Right atrium auricular region (tissue), 2 donors: ENCODE measurements at regions not wholly inside any gene's neighbourhood (a gene's known extent, or its start where the extent isn't known, plus 50 kb on each side); places are given as distances from the start of the nearest gene placed in this dataset.
"Not testable (repeated sequence)": the region's sequence is repeated elsewhere in the genome, so short reads cannot be mapped to it uniquely, and the experiment has no call there.

Source experiments
- DNase-seq: peaks from one replicate; pipeline ENCODE4 v3.0.0-alpha.2; 2019; ENCODE audit warnings: low spot score
- H3K27ac ChIP-seq, 2 donors: fragments of 200-600 bp; sonication (generic); 1 replicate in 1 of 2; 2 replicates in 1 of 2; pipeline ENCODE4 v1.5.1; 2016 to 2019
- H3K27me3 ChIP-seq, 2 donors: fragments of 200-600 bp; sonication (generic); one replicate each; pipeline versions ENCODE4 v1.5.1 to v1.6.0; 2017 to 2019
- H3K36me3 ChIP-seq: fragments of 200-600 bp; sonication (generic); one replicate; pipeline ENCODE4 v1.5.1; 2016
- H3K4me1 ChIP-seq, 2 donors: fragments of 200-600 bp; sonication (generic); one replicate each; pipeline versions ENCODE4 v1.5.1 to v1.6.0; 2017 to 2019
- H3K4me3 ChIP-seq, 2 donors: fragments of 200-600 bp; sonication (generic); 1 replicate in 1 of 2; 2 replicates in 1 of 2; pipeline ENCODE4 v1.5.1; 2017 to 2019; ENCODE audit warnings: mild to moderate bottlenecking in 1 of 2, moderate library complexity in 1 of 2
- H3K9me3 ChIP-seq, 2 donors: fragments of 200-600 bp; sonication (generic); one replicate each; pipeline ENCODE4 v1.5.1; 2019
- CTCF ChIP-seq, 2 donors: fragments of 200-600 bp; sonication (generic); IDR thresholded peaks; one replicate each; pipeline ENCODE4 v1.5.1; 2019; ENCODE audit warnings: antibody characterized with exemption in 2 of 2

DNA sequence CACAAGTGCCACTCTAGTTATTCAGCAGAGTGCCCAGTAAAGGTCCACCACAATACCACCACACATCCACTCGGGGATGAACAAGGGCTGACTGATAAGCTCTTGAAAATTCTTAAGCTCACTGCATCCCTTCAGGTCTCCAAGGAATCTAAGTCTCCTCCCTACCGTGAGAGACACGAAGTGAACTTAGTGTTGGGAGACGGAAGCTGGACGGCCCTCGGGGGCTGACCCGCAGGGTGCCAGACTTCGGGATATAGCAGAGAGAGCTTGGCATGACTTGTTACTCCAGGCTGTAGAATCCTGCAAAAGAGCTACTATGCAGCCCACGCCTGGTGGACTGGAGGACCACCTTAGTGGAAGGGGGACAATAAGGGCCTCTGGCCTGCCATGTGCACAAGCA lies 75.1 kb downstream of the LYZL1 start:
- not testable (repeated sequence) for H3K27me3 ChIP-seq, H3K27ac ChIP-seq, H3K36me3 ChIP-seq, H3K4me1 ChIP-seq, H3K9me3 ChIP-seq, H3K4me3 ChIP-seq, DNase-seq

GRCh38 chr10:29366206-29366605 lies 77.3 kb downstream of the LYZL1 start:
- not testable (repeated sequence) for DNase-seq, H3K9me3 ChIP-seq, H3K4me3 ChIP-seq, H3K36me3 ChIP-seq, H3K27ac ChIP-seq, H3K27me3 ChIP-seq
- H3K4me1 ChIP-seq, result peaks cover 0 to 12% of the 10 kb centered on the region in 2 donors

DNA sequence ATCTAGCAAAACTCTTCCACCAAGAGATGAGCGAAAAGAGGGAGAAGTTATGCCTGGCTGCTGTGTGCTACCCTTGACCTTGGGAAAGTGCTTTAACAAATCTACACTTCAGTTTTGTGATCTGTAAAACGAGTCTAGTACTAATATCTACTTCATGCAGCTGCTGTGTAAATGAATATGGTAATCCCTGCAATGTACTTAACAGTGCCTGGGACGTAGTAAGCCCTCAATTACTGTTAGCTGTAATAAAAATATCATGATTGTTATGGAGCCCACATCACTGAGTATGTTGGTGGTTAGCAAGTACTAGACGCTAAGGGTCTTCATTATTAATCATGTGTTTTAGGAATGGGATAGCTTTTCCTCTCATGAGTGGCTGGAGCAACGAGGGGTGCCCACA lies 80.5 kb downstream of the LYZL1 start:
- H3K9me3 ChIP-seq, result no peaks in the 10 kb centered on the region
- H3K36me3 ChIP-seq, result no peaks in the 10 kb centered on the region
- no peak overlapping the region for H3K4me3 ChIP-seq
- H3K27me3 ChIP-seq, result no peaks in the 10 kb centered on the region
- H3K27ac ChIP-seq, result no peak overlapping the region
- H3K4me1 ChIP-seq, result peaks cover 0 to 12% of the 10 kb centered on the region in 2 donors
- DNase-seq, result no peak
- TF ChIP-seq CTCF (IDR thresholded peaks at IDR 0.05), result no peak

GRCh38 chr10:29370097-29371092 lies 81.5 kb downstream of the LYZL1 start:
- no peaks in the 10 kb centered on the region for H3K27me3 ChIP-seq
- TF ChIP-seq CTCF (IDR thresholded peaks at IDR 0.05), result no peak
- peaks cover 0 to 12% of the 10 kb centered on the region in 2 donors for H3K4me1 ChIP-seq
- DNase-seq, result no peak
- H3K36me3 ChIP-seq, result no peaks in the 10 kb centered on the region
- H3K27ac ChIP-seq, result no peak overlapping the region
- no peaks in the 10 kb centered on the region for H3K9me3 ChIP-seq
- no peak overlapping the region for H3K4me3 ChIP-seq

- no peak for TF ChIP-seq CTCF (IDR thresholded peaks at IDR 0.05)
- DNase-seq, result no peak
- no peaks in the 10 kb centered on the region for H3K9me3 ChIP-seq
Measured at GRCh38 chr10:29372920-29373319, 84.0 kb downstream of the LYZL1 start.

GRCh38 chr10:29374162-29374561 lies 85.3 kb downstream of the LYZL1 start:
- Histone ChIP-seq H3K36me3 (no peaks in the 10 kb centered on the region), H3K9me3 (no peaks in the 10 kb centered on the region), H3K4me3 (no peak overlapping the region), H3K27ac (no peak overlapping the region), H3K27me3 (no peaks in the 10 kb centered on the region), H3K4me1 (peaks cover 0 to 12% of the 10 kb centered on the region in 2 donors)
- no peak for TF ChIP-seq CTCF (IDR thresholded peaks at IDR 0.05)
- no peak for DNase-seq

More at GRCh38 chr10:29372920-29373319, 84.0 kb downstream of the LYZL1 start:
- Histone ChIP-seq H3K36me3 (no peaks in the 10 kb centered on the region), H3K4me1 (peaks cover 0 to 12% of the 10 kb centered on the region in 2 donors), H3K27me3 (no peaks in the 10 kb centered on the region), H3K4me3 (no peak overlapping the region), H3K27ac (no peak overlapping the region)
